ENCODE measurements at regions not wholly inside any gene's neighbourhood (a gene's known extent, or its start where the extent isn't known, plus 50 kb on each side); places are given as distances from the start of the nearest gene placed in this dataset.

DNA sequence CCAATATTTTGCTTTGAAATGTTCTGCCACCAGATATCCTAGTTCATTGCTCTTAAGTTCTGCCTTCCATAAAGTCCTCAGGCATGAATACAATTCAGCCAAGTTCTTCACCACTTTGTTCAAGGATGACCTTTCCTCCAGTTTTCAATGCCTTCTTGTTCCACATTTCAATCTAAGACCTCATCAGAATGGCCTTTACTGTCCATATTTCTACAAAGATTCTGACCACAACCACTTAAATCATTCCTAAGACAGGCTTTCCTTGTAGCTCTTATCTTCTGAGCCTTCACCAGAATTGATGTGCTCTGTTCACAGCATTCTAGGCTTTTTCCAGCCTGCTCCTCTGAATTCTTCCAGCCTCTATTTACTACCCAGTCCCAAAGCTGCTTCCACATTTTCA is 319.0 kb downstream of the HACE1 start:
- Histone ChIP-seq H3K36me3 (ENCODE audit: control insufficient read depth, insufficient read depth, low read length) (no peaks in the 10 kb centered on the region), H3K27ac (ENCODE audit: low read length) (no peak overlapping the region), H3K9me3 (ENCODE audit: control insufficient read depth, insufficient read depth, low read length) (no peaks in the 10 kb centered on the region), H3K4me1 (ENCODE audit: control insufficient read depth, insufficient read depth, low read length) (no peaks in the 10 kb centered on the region), H3K4me3 (ENCODE audit: low read length) (no peak overlapping the region), H3K27me3 (ENCODE audit: control insufficient read depth, insufficient read depth, low read length) (no peaks in the 10 kb centered on the region)
- no peak for DNase-seq (ENCODE audit: low read depth, low spot score)

DNA sequence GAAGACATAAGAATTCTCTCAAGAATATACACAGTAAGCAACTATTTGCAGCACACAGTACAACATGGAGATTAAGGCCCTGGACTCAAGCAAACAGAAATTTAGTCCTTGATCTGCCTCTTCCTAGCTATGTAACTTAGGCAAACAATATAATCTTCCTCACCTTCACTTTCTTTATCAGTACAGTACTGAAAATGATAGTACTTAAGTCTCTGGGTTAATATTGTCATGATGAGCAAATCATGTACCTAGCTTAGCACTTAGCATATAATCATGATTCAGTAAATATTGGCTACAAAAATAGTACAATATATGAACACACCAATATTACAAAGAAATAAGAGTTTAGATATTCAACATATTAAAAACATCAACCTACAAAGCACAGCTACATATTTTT is 320.5 kb downstream of the HACE1 start:
- H3K4me1 ChIP-seq (ENCODE audit: control insufficient read depth, insufficient read depth, low read length): no peaks in the 10 kb centered on the region
- no peaks in the 10 kb centered on the region for H3K9me3 ChIP-seq (ENCODE audit: control insufficient read depth, insufficient read depth, low read length)
- no peak overlapping the region for H3K27ac ChIP-seq (ENCODE audit: low read length)

DNA sequence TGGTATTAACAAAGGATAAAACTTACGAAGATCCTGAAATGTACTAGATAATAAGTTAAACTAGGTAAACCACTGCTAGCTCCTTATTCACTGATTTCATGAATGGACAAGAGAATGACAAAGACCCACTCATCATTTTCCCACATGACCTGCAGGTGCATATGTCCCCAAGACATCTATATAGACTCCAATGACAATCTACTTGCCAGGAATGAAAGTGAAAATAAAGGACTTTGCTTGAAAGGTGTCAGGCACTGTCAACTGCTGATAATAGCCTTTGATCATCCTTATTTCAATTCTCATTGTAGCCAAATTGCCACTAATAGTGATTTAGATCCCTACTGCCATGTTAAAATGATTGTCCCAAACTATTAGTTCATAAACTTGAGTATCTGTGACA is 321.8 kb downstream of the HACE1 start:
- no peaks in the 10 kb centered on the region for H3K4me1 ChIP-seq (ENCODE audit: control insufficient read depth, insufficient read depth, low read length)
- DNase-seq (ENCODE audit: low read depth, low spot score): no peak
- H3K4me3 ChIP-seq (ENCODE audit: low read length): no peak overlapping the region
- no CpG with 5 or more reads among the region's 1 CpG for WGBS (ENCODE audit: insufficient coverage, insufficient read length)
- H3K27ac ChIP-seq (ENCODE audit: low read length): no peak overlapping the region
- H3K36me3 ChIP-seq (ENCODE audit: control insufficient read depth, insufficient read depth, low read length): no peaks in the 10 kb centered on the region
- H3K9me3 ChIP-seq (ENCODE audit: control insufficient read depth, insufficient read depth, low read length): no peaks in the 10 kb centered on the region
- no peaks in the 10 kb centered on the region for H3K27me3 ChIP-seq (ENCODE audit: control insufficient read depth, insufficient read depth, low read length)

More for the DNA sequence above, 320.5 kb downstream of the HACE1 start:
- Histone ChIP-seq H3K4me3 (ENCODE audit: low read length) (no peak overlapping the region), H3K36me3 (ENCODE audit: control insufficient read depth, insufficient read depth, low read length) (no peaks in the 10 kb centered on the region), H3K27me3 (ENCODE audit: control insufficient read depth, insufficient read depth, low read length) (no peaks in the 10 kb centered on the region)
- no peak for DNase-seq (ENCODE audit: low read depth, low spot score)

DNA sequence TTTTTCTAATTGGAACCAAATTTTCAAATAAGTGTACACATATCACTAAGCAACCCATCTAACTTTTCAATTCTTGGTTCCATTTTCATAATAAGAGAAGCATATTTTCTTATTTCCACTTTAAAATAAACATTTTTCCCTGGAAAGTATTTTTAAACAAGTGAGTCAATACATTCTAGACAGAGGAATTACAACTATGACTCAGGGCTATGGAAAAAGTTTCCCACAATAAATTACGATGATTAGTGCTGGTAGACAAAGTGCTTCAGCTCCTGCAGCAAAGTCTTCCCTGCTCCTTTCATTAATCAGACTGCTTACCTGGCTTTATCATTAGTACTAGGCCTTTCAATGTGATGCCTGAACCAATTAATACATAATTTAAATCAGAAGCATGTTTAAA is 322.5 kb downstream of the HACE1 start:
- no peak for DNase-seq (ENCODE audit: low read depth, low spot score)
- H3K4me3 ChIP-seq (ENCODE audit: low read length): no peak overlapping the region
- no peaks in the 10 kb centered on the region for H3K9me3 ChIP-seq (ENCODE audit: control insufficient read depth, insufficient read depth, low read length)
- H3K27me3 ChIP-seq (ENCODE audit: control insufficient read depth, insufficient read depth, low read length): no peaks in the 10 kb centered on the region
- H3K36me3 ChIP-seq (ENCODE audit: control insufficient read depth, insufficient read depth, low read length): no peaks in the 10 kb centered on the region
- no peak overlapping the region for H3K27ac ChIP-seq (ENCODE audit: low read length)
- WGBS (ENCODE audit: insufficient coverage, insufficient read length): no CpG with 5 or more reads among the region's 1 CpG
- no peaks in the 10 kb centered on the region for H3K4me1 ChIP-seq (ENCODE audit: control insufficient read depth, insufficient read depth, low read length)

DNA sequence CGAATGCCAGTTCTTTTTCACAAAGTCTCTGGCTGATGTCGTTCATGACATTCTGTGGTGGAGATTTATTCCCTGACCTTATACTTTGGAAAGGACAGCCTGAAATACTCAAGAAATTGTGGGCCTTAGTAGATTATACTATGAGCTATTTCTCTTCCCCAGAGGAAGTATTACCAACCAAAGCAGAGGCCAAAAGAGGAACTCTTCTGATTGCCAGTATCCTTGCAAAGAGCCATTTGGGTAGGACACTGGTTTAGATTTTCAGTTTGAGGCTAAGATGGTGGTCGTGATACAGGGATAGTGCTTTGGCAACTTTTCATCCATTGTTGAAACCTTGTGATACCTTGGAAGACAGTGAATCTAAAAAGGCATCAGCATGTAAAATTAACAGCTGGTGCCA is 327.3 kb downstream of the HACE1 start:
- Histone ChIP-seq H3K4me3 (ENCODE audit: low read length) (no peak overlapping the region), H3K27ac (ENCODE audit: low read length) (no peak overlapping the region), H3K36me3 (ENCODE audit: control insufficient read depth, insufficient read depth, low read length) (no peaks in the 10 kb centered on the region), H3K4me1 (ENCODE audit: control insufficient read depth, insufficient read depth, low read length) (no peaks in the 10 kb centered on the region), H3K9me3 (ENCODE audit: control insufficient read depth, insufficient read depth, low read length) (no peaks in the 10 kb centered on the region), H3K27me3 (ENCODE audit: control insufficient read depth, insufficient read depth, low read length) (no peaks in the 10 kb centered on the region)
- no peak for DNase-seq (ENCODE audit: low read depth, low spot score)
- no CpG with 5 or more reads among the region's 3 CpGs for WGBS (ENCODE audit: insufficient coverage, insufficient read length)

DNA sequence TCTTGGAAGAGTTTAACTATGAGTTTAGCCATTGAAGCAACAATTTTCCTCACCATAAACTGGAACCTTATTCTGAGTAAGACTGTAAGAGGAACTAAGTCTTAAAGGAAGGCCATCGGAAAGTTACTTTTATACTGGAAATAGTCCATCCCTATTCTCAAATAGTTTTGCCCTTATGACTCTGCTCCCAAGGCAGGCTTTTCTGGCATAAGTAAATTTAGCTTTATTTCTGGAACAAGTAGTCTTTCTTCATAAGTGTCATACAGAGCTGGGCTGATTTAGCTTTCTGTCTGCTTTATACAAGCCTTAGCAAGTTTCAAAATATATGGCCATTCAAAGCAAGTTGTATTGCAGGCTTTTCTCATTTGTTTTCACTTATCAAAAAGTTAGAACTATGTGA is 328.1 kb downstream of the HACE1 start:
- H3K4me3 ChIP-seq (ENCODE audit: low read length): no peak overlapping the region
- H3K27me3 ChIP-seq (ENCODE audit: control insufficient read depth, insufficient read depth, low read length): no peaks in the 10 kb centered on the region
- H3K27ac ChIP-seq (ENCODE audit: low read length): no peak overlapping the region
- no peak for DNase-seq (ENCODE audit: low read depth, low spot score)
- no peaks in the 10 kb centered on the region for H3K4me1 ChIP-seq (ENCODE audit: control insufficient read depth, insufficient read depth, low read length)
- H3K36me3 ChIP-seq (ENCODE audit: control insufficient read depth, insufficient read depth, low read length): no peaks in the 10 kb centered on the region
- no peaks in the 10 kb centered on the region for H3K9me3 ChIP-seq (ENCODE audit: control insufficient read depth, insufficient read depth, low read length)
- no CpG with 5 or more reads among the region's 1 CpG for WGBS (ENCODE audit: insufficient coverage, insufficient read length)

DNA sequence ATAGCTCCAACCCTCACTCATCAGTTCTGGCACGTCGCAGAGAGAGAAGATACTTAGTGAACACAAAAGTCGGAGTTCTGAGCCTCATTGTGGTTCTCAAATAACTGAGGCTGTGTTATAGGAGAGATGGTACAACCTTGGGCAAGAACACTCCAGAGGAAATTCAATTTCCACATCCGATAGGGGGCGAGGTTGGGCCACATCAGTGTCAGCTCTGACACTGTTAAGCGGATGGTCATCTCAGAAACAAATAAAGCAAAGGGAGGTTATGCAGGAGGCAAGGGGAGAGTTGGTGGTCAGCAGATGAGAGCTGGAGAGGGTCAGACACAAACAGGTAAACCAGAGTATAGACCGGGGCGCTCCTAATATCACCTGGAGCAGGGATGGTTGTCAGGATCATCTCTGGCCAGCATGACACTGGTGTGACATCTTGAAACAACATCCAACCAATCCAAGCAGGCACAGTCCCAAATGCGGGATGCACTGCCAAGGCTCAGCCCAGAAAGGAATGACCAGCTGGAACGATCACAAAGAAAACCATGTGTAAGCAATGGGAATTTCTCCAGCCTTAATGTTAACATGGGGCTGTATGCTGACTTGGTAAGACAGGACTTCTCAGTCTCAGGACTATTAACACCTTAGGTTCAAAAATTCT is 331.8 kb downstream of the HACE1 start:
- no peaks in the 10 kb centered on the region for H3K36me3 ChIP-seq (ENCODE audit: control insufficient read depth, insufficient read depth, low read length)
- H3K4me3 ChIP-seq (ENCODE audit: low read length): no peak overlapping the region
- H3K27me3 ChIP-seq (ENCODE audit: control insufficient read depth, insufficient read depth, low read length): no peaks in the 10 kb centered on the region
- no peaks in the 10 kb centered on the region for H3K9me3 ChIP-seq (ENCODE audit: control insufficient read depth, insufficient read depth, low read length)
- no peak overlapping the region for H3K27ac ChIP-seq (ENCODE audit: low read length)
- DNase-seq (ENCODE audit: low read depth, low spot score): no peak
- H3K4me1 ChIP-seq (ENCODE audit: control insufficient read depth, insufficient read depth, low read length): no peaks in the 10 kb centered on the region
- no CpG with 5 or more reads among the region's 10 CpGs for WGBS (ENCODE audit: insufficient coverage, insufficient read length)

DNA sequence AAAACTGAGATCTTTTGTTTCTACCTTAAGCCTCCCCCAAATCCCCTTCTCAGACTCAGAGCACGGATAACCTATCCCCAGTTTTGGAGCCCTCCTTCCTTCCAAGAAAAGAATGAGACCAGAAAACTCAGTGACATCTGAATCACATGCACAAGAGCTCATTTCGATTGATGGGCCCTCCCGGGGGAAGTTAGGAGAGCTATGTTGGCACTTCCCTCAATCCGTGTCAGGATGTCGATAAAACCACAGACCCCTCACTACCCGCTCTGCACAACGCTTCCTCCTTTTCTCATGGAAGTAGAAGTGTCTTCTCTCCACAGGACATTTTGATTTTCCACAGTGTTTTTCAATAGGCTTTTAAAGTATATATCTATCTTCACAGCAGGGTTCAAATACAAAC is 332.4 kb downstream of the HACE1 start:
- Histone ChIP-seq H3K9me3 (ENCODE audit: control insufficient read depth, insufficient read depth, low read length) (no peaks in the 10 kb centered on the region), H3K27me3 (ENCODE audit: control insufficient read depth, insufficient read depth, low read length) (no peaks in the 10 kb centered on the region), H3K4me1 (ENCODE audit: control insufficient read depth, insufficient read depth, low read length) (no peaks in the 10 kb centered on the region), H3K4me3 (ENCODE audit: low read length) (no peak overlapping the region), H3K36me3 (ENCODE audit: control insufficient read depth, insufficient read depth, low read length) (no peaks in the 10 kb centered on the region), H3K27ac (ENCODE audit: low read length) (no peak overlapping the region)
- no peak for DNase-seq (ENCODE audit: low read depth, low spot score)
- no CpG with 5 or more reads among the region's 7 CpGs for WGBS (ENCODE audit: insufficient coverage, insufficient read length)

DNA sequence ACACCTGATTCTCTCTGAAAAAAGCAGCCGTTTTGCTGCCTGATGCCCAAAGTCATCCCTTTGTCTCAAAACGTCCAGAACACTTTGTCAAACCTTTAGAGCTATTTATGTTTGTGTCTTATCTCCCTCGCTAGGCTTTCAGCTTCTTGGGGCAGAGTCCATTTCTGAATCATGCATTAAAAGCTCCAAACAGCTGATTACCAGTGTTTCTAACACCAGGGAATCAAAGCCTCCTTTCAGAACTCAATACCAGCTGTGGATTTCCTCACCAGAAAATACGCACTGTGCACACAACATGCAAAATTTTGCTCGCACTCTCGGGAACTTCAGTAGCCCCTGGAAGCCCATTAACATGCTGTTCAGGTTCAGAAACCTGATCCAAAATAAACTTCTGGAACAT is 333.3 kb downstream of the HACE1 start:
- Histone ChIP-seq H3K4me3 (ENCODE audit: low read length) (no peak overlapping the region), H3K36me3 (ENCODE audit: control insufficient read depth, insufficient read depth, low read length) (no peaks in the 10 kb centered on the region), H3K27me3 (ENCODE audit: control insufficient read depth, insufficient read depth, low read length) (no peaks in the 10 kb centered on the region), H3K27ac (ENCODE audit: low read length) (no peak overlapping the region), H3K9me3 (ENCODE audit: control insufficient read depth, insufficient read depth, low read length) (no peaks in the 10 kb centered on the region), H3K4me1 (ENCODE audit: control insufficient read depth, insufficient read depth, low read length) (no peaks in the 10 kb centered on the region)
- no CpG with 5 or more reads among the region's 6 CpGs for WGBS (ENCODE audit: insufficient coverage, insufficient read length)
- no peak for DNase-seq (ENCODE audit: low read depth, low spot score)

DNA sequence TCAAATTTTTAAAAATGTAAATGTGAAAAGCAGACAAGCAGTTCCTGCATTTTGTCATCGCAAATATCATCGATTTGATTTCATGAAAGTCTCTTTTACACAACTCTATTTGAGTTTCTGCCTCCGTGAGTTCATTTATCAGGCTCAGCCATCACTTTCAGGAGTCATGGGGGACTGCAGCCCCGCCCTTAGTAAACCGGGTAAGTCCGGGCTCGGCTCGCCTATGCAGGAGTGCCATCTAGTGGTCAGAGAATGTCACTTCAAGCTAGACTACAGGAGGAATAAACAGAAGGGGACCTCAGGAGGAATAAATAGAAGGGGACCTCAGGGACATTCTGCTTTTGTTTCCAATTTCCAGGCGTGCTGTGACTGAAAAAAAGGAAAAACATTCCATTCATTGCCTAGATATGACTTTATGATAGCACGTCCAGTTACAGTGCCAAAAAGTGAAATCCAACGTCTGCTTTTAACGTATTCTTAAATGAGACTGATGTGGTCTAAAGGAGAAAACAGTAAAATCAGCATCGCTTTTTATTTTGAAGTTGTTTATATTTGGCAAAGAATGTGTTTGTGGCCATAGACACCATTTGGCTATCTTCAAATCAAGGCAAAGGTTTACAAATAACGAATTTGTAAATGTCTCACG is 333.9 kb downstream of the HACE1 start:
- no peaks in the 10 kb centered on the region for H3K4me1 ChIP-seq (ENCODE audit: control insufficient read depth, insufficient read depth, low read length)
- H3K36me3 ChIP-seq (ENCODE audit: control insufficient read depth, insufficient read depth, low read length): no peaks in the 10 kb centered on the region
- WGBS (ENCODE audit: insufficient coverage, insufficient read length): no CpG with 5 or more reads among the region's 15 CpGs
- no peaks in the 10 kb centered on the region for H3K9me3 ChIP-seq (ENCODE audit: control insufficient read depth, insufficient read depth, low read length)
- DNase-seq (ENCODE audit: low read depth, low spot score): peak; percentile 43
- no peak overlapping the region for H3K4me3 ChIP-seq (ENCODE audit: low read length)
- no peaks in the 10 kb centered on the region for H3K27me3 ChIP-seq (ENCODE audit: control insufficient read depth, insufficient read depth, low read length)
- no peak overlapping the region for H3K27ac ChIP-seq (ENCODE audit: low read length)

DNA sequence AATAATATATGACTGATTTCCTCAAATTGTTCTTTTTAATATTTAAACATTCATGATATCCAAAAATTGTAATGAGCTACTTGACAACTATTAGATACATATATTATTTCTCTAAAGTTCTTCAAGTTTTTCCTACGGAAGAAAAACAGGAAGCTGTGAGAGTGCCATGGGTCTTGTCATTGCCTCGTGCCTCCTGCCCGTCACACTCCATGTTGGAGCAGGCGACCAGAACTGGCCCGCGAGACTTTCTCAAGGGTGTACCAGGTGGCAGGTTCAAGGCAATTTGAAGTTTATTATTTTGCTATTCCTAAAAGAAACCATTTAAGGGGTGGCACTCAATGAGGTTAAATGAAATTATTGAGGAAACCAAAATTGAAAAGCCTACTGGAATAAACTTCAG is 337.2 kb downstream of the HACE1 start:
- DNase-seq (ENCODE audit: low read depth, low spot score): no peak
- H3K4me1 ChIP-seq (ENCODE audit: control insufficient read depth, insufficient read depth, low read length): no peaks in the 10 kb centered on the region
- no peaks in the 10 kb centered on the region for H3K36me3 ChIP-seq (ENCODE audit: control insufficient read depth, insufficient read depth, low read length)
- H3K27me3 ChIP-seq (ENCODE audit: control insufficient read depth, insufficient read depth, low read length): no peaks in the 10 kb centered on the region
- H3K4me3 ChIP-seq (ENCODE audit: low read length): no peak overlapping the region
- no peak overlapping the region for H3K27ac ChIP-seq (ENCODE audit: low read length)
- no CpG with 5 or more reads among the region's 6 CpGs for WGBS (ENCODE audit: insufficient coverage, insufficient read length)
- no peaks in the 10 kb centered on the region for H3K9me3 ChIP-seq (ENCODE audit: control insufficient read depth, insufficient read depth, low read length)

Measured in iPS DF 6.9 (cell line).